ENCODE measurements at regions not wholly inside any gene's neighbourhood (a gene's known extent, or its start where the extent isn't known, plus 50 kb on each side); places are given as distances from the start of the nearest gene placed in this dataset.

- DNase-seq (ENCODE audit: low spot score in 2 of 2), result no peak
- intact Hi-C loops (cut with DNase I; ENCODE audit: low total_unique reads), result no loop called here
- 69 to 74% methylated on average over 4 of the region's 4 CpGs for WGBS, 2 donors
- TF ChIP-seq POLR2A (IDR thresholded peaks at IDR 0.05) (no peak), CTCF (IDR thresholded peaks at IDR 0.05) (no peak)
- H3K4me3 ChIP-seq (ENCODE audit: low read depth, poor library complexity, severe bottlenecking), result no peak overlapping the region
These were observed 82.0 kb upstream of the GRB10 start for GRCh38 chr7:50864694-50865093.

GRCh38 chr7:50863053-50863452, 80.4 kb upstream of the GRB10 start:
- no peak for DNase-seq (ENCODE audit: low spot score in 2 of 2)
- 67 to 86% methylated on average over 3 of the region's 3 CpGs for WGBS, 2 donors
- TF ChIP-seq POLR2A (IDR thresholded peaks at IDR 0.05) (no peak), CTCF (IDR thresholded peaks at IDR 0.05) (no peak)
- H3K4me3 ChIP-seq (ENCODE audit: low read depth, poor library complexity, severe bottlenecking), result no peak overlapping the region
- intact Hi-C loops (cut with DNase I; ENCODE audit: low total_unique reads), result no loop called here

GRCh38 chr7:50862302-50862701, 79.6 kb upstream of the GRB10 start:
- WGBS, 2 donors, result 89 to 93% methylated on average over 1 of the region's 1 CpG
- no peak overlapping the region for H3K4me3 ChIP-seq (ENCODE audit: low read depth, poor library complexity, severe bottlenecking)
- no peak for DNase-seq (ENCODE audit: low spot score in 2 of 2)
- intact Hi-C loops (cut with DNase I; ENCODE audit: low total_unique reads), result no loop called here
- no peak for TF ChIP-seq CTCF (IDR thresholded peaks at IDR 0.05)
- no peak for TF ChIP-seq POLR2A (IDR thresholded peaks at IDR 0.05)

- no peak for DNase-seq (ENCODE audit: low spot score in 2 of 2)
- TF ChIP-seq POLR2A (IDR thresholded peaks at IDR 0.05), result no peak
- TF ChIP-seq CTCF (IDR thresholded peaks at IDR 0.05), result no peak
- H3K4me3 ChIP-seq (ENCODE audit: low read depth, poor library complexity, severe bottlenecking), result no peak overlapping the region
- intact Hi-C loops (cut with DNase I; ENCODE audit: low total_unique reads), result no loop called here
- 65 to 72% methylated on average over 2 of the region's 2 CpGs for WGBS, 2 donors
These were observed 77.9 kb upstream of the GRB10 start for GRCh38 chr7:50860598-50860997.

GRCh38 chr7:50860174-50860573, 77.5 kb upstream of the GRB10 start:
- TF ChIP-seq CTCF (IDR thresholded peaks at IDR 0.05) (no peak), POLR2A (IDR thresholded peaks at IDR 0.05) (no peak)
- 88 to 92% methylated on average over 5 of the region's 5 CpGs for WGBS, 2 donors
- H3K4me3 ChIP-seq (ENCODE audit: low read depth, poor library complexity, severe bottlenecking), result no peak overlapping the region

GRCh38 chr7:50858528-50859245, 76.0 kb upstream of the GRB10 start:
- H3K4me3 ChIP-seq (ENCODE audit: low read depth, poor library complexity, severe bottlenecking), result no peak overlapping the region
- no peak for DNase-seq (ENCODE audit: low spot score in 2 of 2)
- no peak for TF ChIP-seq POLR2A (IDR thresholded peaks at IDR 0.05)
- no peak for TF ChIP-seq CTCF (IDR thresholded peaks at IDR 0.05)
- intact Hi-C loops (cut with DNase I; ENCODE audit: low total_unique reads), result no loop called here
- 94 to 95% methylated on average over 4 of the region's 4 CpGs for WGBS, 2 donors

More at GRCh38 chr7:50860174-50860573, 77.5 kb upstream of the GRB10 start:
- no peak for DNase-seq (ENCODE audit: low spot score in 2 of 2)
- intact Hi-C loops (cut with DNase I; ENCODE audit: low total_unique reads), result no loop called here
